DND-41 (cell line): ENCODE measurements at regions not wholly inside any gene's neighbourhood (a gene's known extent, or its start where the extent isn't known, plus 50 kb on each side); places are given as distances from the start of the nearest gene placed in this dataset.

Experiments used
- ATAC-seq: fragments of 200-7000 bp; cut with Tn5 transposase; 3 replicates; pipeline ENCODE4 v1.9.1; 2021; ENCODE audit warnings: low read depth; ENCODE audit not compliant: insufficient read depth
- DNase-seq: peaks from one replicate; pipeline ENCODE4 v3.0.0-alpha.2; 2020
- H2AFZ ChIP-seq: 2 replicates; pipeline ENCODE4 v1.6.0; 2012; ENCODE audit warnings: low read depth, low read length
- H3K27ac ChIP-seq: 2 replicates; pipeline ENCODE4 v1.5.1; 2012; ENCODE audit warnings: low read length, inconsistent platforms
- H3K27me3 ChIP-seq: fragments of 200-600 bp; sonication (generic); 2 replicates; pipeline ENCODE4 v1.6.0; 2012; ENCODE audit warnings: low read length, mild to moderate bottlenecking, inconsistent platforms; ENCODE audit not compliant: insufficient read depth, poor library complexity
- H3K36me3 ChIP-seq: 2 replicates; pipeline ENCODE4 v1.5.1; 2012; ENCODE audit warnings: low read length, inconsistent platforms; ENCODE audit not compliant: insufficient read depth
- H3K4me1 ChIP-seq: 2 replicates; pipeline ENCODE4 v1.5.1; 2012; ENCODE audit warnings: mild to moderate bottlenecking, low read length; ENCODE audit not compliant: insufficient read depth
- H3K4me2 ChIP-seq: 2 replicates; pipeline ENCODE4 v1.6.0; 2012; ENCODE audit warnings: mild to moderate bottlenecking, moderate library complexity, low read length, inconsistent platforms; ENCODE audit not compliant: insufficient read depth
- H3K4me3 ChIP-seq, 2 experiments: fragments of 200-600 bp in 1 of 2; shearing (Covaris generic) in 1 of 2; 2 replicates each; pipeline ENCODE4 v1.5.1; 2012 to 2016; ENCODE audit warnings: inconsistent platforms in 2 of 2, low read length in 2 of 2, mild to moderate bottlenecking in 2 of 2, low read depth in 1 of 2, moderate library complexity in 1 of 2
- H3K79me2 ChIP-seq: 2 replicates; pipeline ENCODE4 v1.6.0; 2012; ENCODE audit warnings: low read length, inconsistent platforms; ENCODE audit not compliant: insufficient read depth
- H3K9ac ChIP-seq: 2 replicates; pipeline ENCODE4 v1.6.0; 2012; ENCODE audit warnings: low read depth, mild to moderate bottlenecking, inconsistent platforms, low read length, moderate library complexity
- H3K9me3 ChIP-seq: 2 replicates; pipeline ENCODE4 v1.5.1; 2012; ENCODE audit warnings: low read length, moderate library complexity, mild to moderate bottlenecking, inconsistent platforms; ENCODE audit not compliant: insufficient read depth, severe bottlenecking
- H4K20me1 ChIP-seq: 2 replicates; pipeline ENCODE4 v1.6.0; 2012; ENCODE audit warnings: low read length; ENCODE audit not compliant: insufficient read depth
- EZH2 ChIP-seq: IDR thresholded peaks from 3 replicates; pipeline ENCODE4 v1.6.1; 2012; ENCODE audit warnings: borderline replicate concordance, low read depth, mild to moderate bottlenecking, moderate library complexity, low read length, inconsistent platforms; ENCODE audit not compliant: severe bottlenecking
- TF ChIP-seq, protein P1 (sequence below): IDR thresholded peaks from 2 replicates; pipeline ENCODE4 v1.5.1; 2012; ENCODE audit warnings: borderline replicate concordance, low read length, moderate library complexity, mild to moderate bottlenecking; ENCODE audit not compliant: poor library complexity, severe bottlenecking; ENCODE audit errors: extremely low read depth

GRCh38 chr12:107465625-107466024, 220.0 kb upstream of the PWP1 start:
- Histone ChIP-seq H3K79me2 (no peaks in the 10 kb centered on the region), H3K4me1 (no peaks in the 10 kb centered on the region), H3K9ac (no peak overlapping the region), H3K27me3 (no peaks in the 10 kb centered on the region), H3K36me3 (no peaks in the 10 kb centered on the region), H4K20me1 (no peaks in the 10 kb centered on the region), H3K27ac (no peak overlapping the region), H3K9me3 (peaks cover 3% of the 10 kb centered on the region), H3K4me3 (no peak overlapping the region), H3K4me2 (no peak overlapping the region), H2AFZ (no peak overlapping the region)
- DNase-seq (no peak), ATAC-seq (no peak)
- TF ChIP-seq, protein P1, sequence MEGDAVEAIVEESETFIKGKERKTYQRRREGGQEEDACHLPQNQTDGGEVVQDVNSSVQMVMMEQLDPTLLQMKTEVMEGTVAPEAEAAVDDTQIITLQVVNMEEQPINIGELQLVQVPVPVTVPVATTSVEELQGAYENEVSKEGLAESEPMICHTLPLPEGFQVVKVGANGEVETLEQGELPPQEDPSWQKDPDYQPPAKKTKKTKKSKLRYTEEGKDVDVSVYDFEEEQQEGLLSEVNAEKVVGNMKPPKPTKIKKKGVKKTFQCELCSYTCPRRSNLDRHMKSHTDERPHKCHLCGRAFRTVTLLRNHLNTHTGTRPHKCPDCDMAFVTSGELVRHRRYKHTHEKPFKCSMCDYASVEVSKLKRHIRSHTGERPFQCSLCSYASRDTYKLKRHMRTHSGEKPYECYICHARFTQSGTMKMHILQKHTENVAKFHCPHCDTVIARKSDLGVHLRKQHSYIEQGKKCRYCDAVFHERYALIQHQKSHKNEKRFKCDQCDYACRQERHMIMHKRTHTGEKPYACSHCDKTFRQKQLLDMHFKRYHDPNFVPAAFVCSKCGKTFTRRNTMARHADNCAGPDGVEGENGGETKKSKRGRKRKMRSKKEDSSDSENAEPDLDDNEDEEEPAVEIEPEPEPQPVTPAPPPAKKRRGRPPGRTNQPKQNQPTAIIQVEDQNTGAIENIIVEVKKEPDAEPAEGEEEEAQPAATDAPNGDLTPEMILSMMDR, result no peak
- TF ChIP-seq EZH2, result no peak

- no peaks in the 10 kb centered on the region for H4K20me1 ChIP-seq
- no peaks in the 10 kb centered on the region for H3K27me3 ChIP-seq
- no peak overlapping the region for H3K9ac ChIP-seq
- no peak overlapping the region for H3K27ac ChIP-seq
- DNase-seq (no peak), ATAC-seq (no peak)
- TF ChIP-seq, protein P1, result no peak
- TF ChIP-seq EZH2, result no peak
- H3K36me3 ChIP-seq, result no peaks in the 10 kb centered on the region
- H3K4me2 ChIP-seq, result no peak overlapping the region
- H3K9me3 ChIP-seq, result no peaks in the 10 kb centered on the region
- H2AFZ ChIP-seq, result no peak overlapping the region
- no peak overlapping the region for H3K4me3 ChIP-seq
- H3K79me2 ChIP-seq, result no peaks in the 10 kb centered on the region
- H3K4me1 ChIP-seq, result no peaks in the 10 kb centered on the region
Measured at GRCh38 chr12:107467716-107468115, 217.9 kb upstream of the PWP1 start.

GRCh38 chr12:107468182-107468581, 217.4 kb upstream of the PWP1 start:
- no peak overlapping the region for H3K27ac ChIP-seq
- TF ChIP-seq, protein P1, result no peak
- no peak for TF ChIP-seq EZH2
- no peaks in the 10 kb centered on the region for H3K79me2 ChIP-seq
- no peak overlapping the region for H3K9ac ChIP-seq
- H3K4me1 ChIP-seq, result no peaks in the 10 kb centered on the region
- no peaks in the 10 kb centered on the region for H3K36me3 ChIP-seq
- ATAC-seq, result no peak
- no peak for DNase-seq
- no peak overlapping the region for H3K4me3 ChIP-seq
- no peaks in the 10 kb centered on the region for H4K20me1 ChIP-seq
- no peak overlapping the region for H2AFZ ChIP-seq
- no peak overlapping the region for H3K4me2 ChIP-seq
- H3K27me3 ChIP-seq, result no peaks in the 10 kb centered on the region
- no peaks in the 10 kb centered on the region for H3K9me3 ChIP-seq

DNA sequence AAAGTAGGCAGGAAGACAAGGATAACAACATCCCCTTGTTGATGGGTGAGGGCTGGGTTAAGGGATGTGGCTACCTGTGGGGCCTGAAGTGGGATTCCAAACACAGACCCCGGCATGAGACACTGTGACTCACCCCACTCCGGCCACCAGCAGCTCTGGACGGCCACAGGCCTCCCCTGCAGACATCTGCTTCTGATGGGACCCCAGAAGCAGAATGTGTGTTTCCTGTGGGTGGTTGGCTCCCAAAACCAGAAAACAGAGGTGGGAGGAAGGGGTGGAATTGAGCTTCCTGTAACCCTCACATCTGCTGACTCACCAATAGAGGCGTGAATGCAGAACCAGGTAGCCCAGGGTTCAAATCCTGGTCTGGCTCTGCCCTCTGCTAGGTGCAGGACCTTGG, 216.6 kb upstream of the PWP1 start:
- Histone ChIP-seq H3K27ac (no peak overlapping the region), H2AFZ (no peak overlapping the region), H3K27me3 (no peaks in the 10 kb centered on the region), H3K9ac (no peak overlapping the region), H3K79me2 (no peaks in the 10 kb centered on the region), H4K20me1 (no peaks in the 10 kb centered on the region), H3K36me3 (no peaks in the 10 kb centered on the region), H3K4me1 (no peaks in the 10 kb centered on the region), H3K4me3 (no peak overlapping the region), H3K9me3 (no peaks in the 10 kb centered on the region), H3K4me2 (no peak overlapping the region)
- no peak for TF ChIP-seq EZH2
- TF ChIP-seq, protein P1, result no peak
- DNase-seq, result no peak
- ATAC-seq, result no peak
